ENCODE measurements at regions not wholly inside any gene's neighbourhood (a gene's known extent, or its start where the extent isn't known, plus 50 kb on each side); places are given as distances from the start of the nearest gene placed in this dataset.
"Not testable (repeated sequence)": the region's sequence is repeated elsewhere in the genome, so short reads cannot be mapped to it uniquely, and the experiment has no call there.

DNA sequence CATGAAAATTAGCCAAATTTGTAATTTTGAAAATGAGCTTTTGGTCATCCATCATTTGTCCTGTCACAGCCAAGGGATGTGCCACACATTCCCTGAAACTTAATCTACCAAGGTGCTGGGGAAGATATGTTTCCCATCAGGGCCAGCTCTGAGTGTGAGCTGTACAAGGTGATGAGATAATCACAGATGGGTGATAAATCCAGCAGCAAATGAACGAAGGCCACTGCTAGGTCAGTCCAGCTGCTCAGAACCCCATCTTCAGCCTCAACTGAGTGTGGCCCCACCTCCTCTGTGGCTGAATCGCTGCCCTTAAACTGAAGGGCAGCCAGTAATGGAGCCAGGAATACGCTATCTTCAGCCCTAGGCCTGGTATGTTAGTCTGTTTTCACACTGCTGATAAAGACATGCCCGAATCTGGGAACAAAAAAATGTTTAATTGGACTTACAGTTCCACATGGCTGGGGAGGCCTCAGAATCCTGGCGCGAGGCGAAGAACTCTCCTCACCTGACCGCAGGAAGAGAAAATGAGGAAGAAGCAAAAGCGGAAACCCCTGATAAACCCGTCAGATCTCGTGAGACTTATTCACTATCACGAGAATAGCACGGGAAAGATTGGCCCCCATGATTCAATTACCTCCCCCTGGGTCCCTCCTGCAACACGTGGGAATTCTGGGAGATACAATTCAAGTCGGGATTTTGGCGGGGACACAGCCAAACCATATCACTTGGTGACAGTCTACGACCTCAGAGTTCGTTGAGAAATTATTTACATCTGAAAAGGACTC lies 553.0 kb downstream of the NTRK3 start:
- H3K9me3 ChIP-seq: peaks cover 0 to 5% (median 0%) of the 10 kb centered on the region in 8 donors
- no peaks in the 10 kb centered on the region for H3K4me1 ChIP-seq
- 79 to 86% (median 80%) methylated on average over 18 of the region's 18 CpGs for WGBS, 5 donors
- TF ChIP-seq, protein P1, sequence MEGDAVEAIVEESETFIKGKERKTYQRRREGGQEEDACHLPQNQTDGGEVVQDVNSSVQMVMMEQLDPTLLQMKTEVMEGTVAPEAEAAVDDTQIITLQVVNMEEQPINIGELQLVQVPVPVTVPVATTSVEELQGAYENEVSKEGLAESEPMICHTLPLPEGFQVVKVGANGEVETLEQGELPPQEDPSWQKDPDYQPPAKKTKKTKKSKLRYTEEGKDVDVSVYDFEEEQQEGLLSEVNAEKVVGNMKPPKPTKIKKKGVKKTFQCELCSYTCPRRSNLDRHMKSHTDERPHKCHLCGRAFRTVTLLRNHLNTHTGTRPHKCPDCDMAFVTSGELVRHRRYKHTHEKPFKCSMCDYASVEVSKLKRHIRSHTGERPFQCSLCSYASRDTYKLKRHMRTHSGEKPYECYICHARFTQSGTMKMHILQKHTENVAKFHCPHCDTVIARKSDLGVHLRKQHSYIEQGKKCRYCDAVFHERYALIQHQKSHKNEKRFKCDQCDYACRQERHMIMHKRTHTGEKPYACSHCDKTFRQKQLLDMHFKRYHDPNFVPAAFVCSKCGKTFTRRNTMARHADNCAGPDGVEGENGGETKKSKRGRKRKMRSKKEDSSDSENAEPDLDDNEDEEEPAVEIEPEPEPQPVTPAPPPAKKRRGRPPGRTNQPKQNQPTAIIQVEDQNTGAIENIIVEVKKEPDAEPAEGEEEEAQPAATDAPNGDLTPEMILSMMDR (IDR thresholded peaks at IDR 0.05 in 8 of 11, conservative IDR thresholded peaks at IDR 0.05 in 3 of 11): no peak
- TF ChIP-seq POLR2AphosphoS5 (IDR thresholded peaks at IDR 0.05) (no peak), POLR2A (IDR thresholded peaks at IDR 0.05) (no peak)
- H3K27me3 ChIP-seq (replicated peaks in 1 of 7): no peaks in the 10 kb centered on the region
- intact Hi-C loops (cut with DNase I; ENCODE audit: low total_unique reads): no loop called here
- H3K27ac ChIP-seq: no peak overlapping the region
- no peak overlapping the region for H3K4me3 ChIP-seq
- no peak for DNase-seq
- H3K36me3 ChIP-seq: no peaks in the 10 kb centered on the region

DNA sequence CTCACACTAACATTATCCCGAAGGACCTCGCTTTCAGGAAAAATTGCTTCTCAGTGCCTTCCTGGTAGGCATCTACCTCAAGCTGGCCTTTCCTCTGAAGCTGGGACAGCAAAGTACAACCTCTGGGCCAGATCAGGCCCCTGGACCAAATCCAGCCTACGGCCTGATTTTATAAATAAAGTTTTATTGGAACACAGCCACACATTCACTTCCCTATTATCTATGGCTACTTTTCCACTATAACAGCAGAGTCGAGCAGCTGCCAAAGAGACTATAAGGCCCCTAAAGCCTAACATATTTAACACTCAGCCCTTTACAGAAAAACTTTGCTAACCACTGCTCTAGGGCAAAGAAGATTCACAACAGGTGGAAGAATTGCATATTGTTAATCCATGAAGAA lies 554.3 kb downstream of the NTRK3 start:
- H3K27ac ChIP-seq: no peak overlapping the region
- no peaks in the 10 kb centered on the region for H3K36me3 ChIP-seq
- intact Hi-C loops (cut with DNase I; ENCODE audit: low total_unique reads): no loop called here
- DNase-seq: no peak
- no peaks in the 10 kb centered on the region for H3K4me1 ChIP-seq
- WGBS, 5 donors: 84 to 91% (median 88%) methylated on average over 4 of the region's 4 CpGs
- H3K9me3 ChIP-seq: peaks cover 0 to 15% (median 2%) of the 10 kb centered on the region in 8 donors
- no peaks in the 10 kb centered on the region for H3K27me3 ChIP-seq (replicated peaks in 1 of 7)
- H3K4me3 ChIP-seq: no peak overlapping the region
- TF ChIP-seq POLR2A (IDR thresholded peaks at IDR 0.05) (no peak), POLR2AphosphoS5 (IDR thresholded peaks at IDR 0.05) (no peak)
- TF ChIP-seq, protein P1 (IDR thresholded peaks at IDR 0.05 in 8 of 11, conservative IDR thresholded peaks at IDR 0.05 in 3 of 11): no peak

- H3K27ac ChIP-seq; H3K36me3 ChIP-seq; intact Hi-C loops (cut with DNase I; ENCODE audit: low total_unique reads); H3K4me3 ChIP-seq; DNase-seq; H3K4me1 ChIP-seq; H3K27me3 ChIP-seq (replicated peaks in 1 of 7): not testable (repeated sequence)
- WGBS, 5 donors: 82 to 90% (median 85%) methylated on average over 2 of the region's 2 CpGs
- H3K9me3 ChIP-seq: peaks cover 0 to 27% (median 7%) of the 10 kb centered on the region in 8 donors
Observed at GRCh38 chr15:87698467-87698866, 558.1 kb downstream of the NTRK3 start.

DNA sequence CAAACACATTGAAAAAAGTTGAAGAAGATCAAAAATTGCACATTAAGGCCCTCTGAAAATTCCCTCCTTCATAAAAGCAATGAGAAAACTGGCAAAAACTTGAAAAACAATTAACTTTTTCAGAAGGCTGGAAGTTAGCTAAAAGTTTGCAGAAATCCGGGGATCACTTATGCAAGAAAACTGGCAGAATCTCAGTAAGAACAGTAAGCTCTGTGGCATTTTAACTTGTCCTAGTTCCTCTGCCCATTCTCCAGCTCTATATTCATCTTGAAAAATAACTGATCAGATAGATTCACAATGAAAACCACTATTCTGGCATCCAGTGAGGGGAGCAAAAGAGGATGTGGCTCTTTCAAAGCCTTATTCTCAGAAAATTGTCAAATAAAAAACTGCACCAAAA lies 566.8 kb downstream of the NTRK3 start:
- no peak for TF ChIP-seq POLR2AphosphoS5 (IDR thresholded peaks at IDR 0.05)
- TF ChIP-seq, protein P1 (IDR thresholded peaks at IDR 0.05 in 8 of 11, conservative IDR thresholded peaks at IDR 0.05 in 3 of 11): no peak
- no peak for TF ChIP-seq POLR2A (IDR thresholded peaks at IDR 0.05)
- Histone ChIP-seq H3K27ac (no peak overlapping the region), H3K4me1 (no peaks in the 10 kb centered on the region), H3K4me3 (no peak overlapping the region), H3K9me3 (peaks cover 0 to 23% (median 6%) of the 10 kb centered on the region in 8 donors), H3K27me3 (replicated peaks in 1 of 7) (no peaks in the 10 kb centered on the region), H3K36me3 (no peaks in the 10 kb centered on the region)
- WGBS, 5 donors: 68 to 94% (median 86%) methylated on average over 1 of the region's 1 CpG
- DNase-seq: no peak
- intact Hi-C loops (cut with DNase I; ENCODE audit: low total_unique reads): no loop called here
